K562 (cell line): ENCODE measurements at regions not wholly inside any gene's neighbourhood (a gene's known extent, or its start where the extent isn't known, plus 50 kb on each side); places are given as distances from the start of the nearest gene placed in this dataset.

Experiments used
- CTCF ChIP-seq, 3 experiments: IDR thresholded peaks in 2 of 3; conservative IDR thresholded peaks in 1 of 3; 2 replicates each; pipeline ENCODE4 v1.5.1; 2011 to 2012; ENCODE audit warnings: low read length in 3 of 3, mild to moderate bottlenecking in 3 of 3, control low read depth in 2 of 3, improper control_type of control experiment in 1 of 3, inconsistent platforms in 1 of 3, low read depth in 1 of 3, mixed read lengths in 1 of 3, moderate library complexity in 1 of 3; ENCODE audit not compliant: insufficient read depth in 2 of 3
- DPF2 ChIP-seq: fragments of 450-650 bp; IDR thresholded peaks from 2 replicates; pipeline ENCODE4 v1.6.1; 2016
- KDM4B ChIP-seq, 2 experiments: fragments of 450-650 bp in 1 of 2; sonication (generic) in 1 of 2; IDR thresholded peaks; 2 replicates each; pipeline ENCODE4 v1.6.1; 2016 to 2017; ENCODE audit warnings: borderline replicate concordance in 2 of 2, antibody characterized with exemption in 1 of 2, low read depth in 1 of 2, mild to moderate bottlenecking in 1 of 2
- RBM17 ChIP-seq: fragments of 200-400 bp; formaldehyde crosslinking; IDR thresholded peaks from 2 replicates; pipeline ENCODE4 v1.6.1; 2017; ENCODE audit warnings: low read depth, mild to moderate bottlenecking, low read length, borderline replicate concordance
- RCOR1 ChIP-seq, 2 experiments: IDR thresholded peaks; 2 replicates each; pipeline ENCODE4 v1.6.1; 2012; ENCODE audit warnings: low read depth in 2 of 2, low read length in 2 of 2, borderline replicate concordance in 1 of 2, improper control_type of control experiment in 1 of 2
- REST ChIP-seq, 2 experiments: fragments of 450-650 bp; formaldehyde crosslinking in 1 of 2; IDR thresholded peaks; 2 replicates each; pipeline versions ENCODE4 v1.4.0 to v1.6.1; 2014 to 2020; ENCODE audit warnings: mild to moderate bottlenecking in 2 of 2, borderline replicate concordance in 1 of 2, low read depth in 1 of 2
- SAFB ChIP-seq: fragments of 200-400 bp; formaldehyde crosslinking; IDR thresholded peaks from 2 replicates; pipeline ENCODE4 v1.6.1; 2017; ENCODE audit warnings: low read depth, low read length, borderline replicate concordance
- UBTF ChIP-seq, 2 experiments: IDR thresholded peaks; 2 replicates each; pipeline ENCODE4 v1.6.1; 2012; ENCODE audit warnings: improper control_type of control experiment in 2 of 2, low read depth in 2 of 2, low read length in 2 of 2, borderline replicate concordance in 1 of 2

GRCh38 chr10:49243139-49243538 is 54.9 kb upstream of the TMEM273 start:
- TF ChIP-seq REST (IDR thresholded peaks at IDR 0.05; ENCODE audit: borderline replicate concordance) (no peak), REST (CRISPR knock-in tag; IDR thresholded peaks at IDR 0.05; ENCODE audit: low read depth) (no peak), KDM4B (IDR thresholded peaks at IDR 0.05; ENCODE audit: borderline replicate concordance in 2 of 2, low read depth in 1 of 2) (no peak), UBTF (IDR thresholded peaks at IDR 0.05; ENCODE audit: borderline replicate concordance in 1 of 2, low read depth in 2 of 2, low read length in 2 of 2) (no peak), RCOR1 (IDR thresholded peaks at IDR 0.05; ENCODE audit: borderline replicate concordance in 1 of 2, low read depth in 2 of 2, low read length in 2 of 2) (no peak), DPF2 (no peak), RBM17 (no peak), CTCF (IDR thresholded peaks at IDR 0.05 in 2 of 3, conservative IDR thresholded peaks at IDR 0.05 in 1 of 3; ENCODE audit: insufficient read depth in 2 of 3, low read depth in 1 of 3, low read length in 3 of 3) (no peak), SAFB (no peak)
